HG02884 (cell line): ENCODE measurements at regions not wholly inside any gene's neighbourhood (a gene's known extent, or its start where the extent isn't known, plus 50 kb on each side); places are given as distances from the start of the nearest gene placed in this dataset.

ENCODE experiments used
- ATAC-seq: cut with Tn5 transposase; IDR thresholded peaks from one replicate; pipeline ENCODE4 v1.9.1; 2021; ENCODE audit warnings: mild to moderate bottlenecking, moderate library complexity; ENCODE audit not compliant: unreplicated experiment

DNA sequence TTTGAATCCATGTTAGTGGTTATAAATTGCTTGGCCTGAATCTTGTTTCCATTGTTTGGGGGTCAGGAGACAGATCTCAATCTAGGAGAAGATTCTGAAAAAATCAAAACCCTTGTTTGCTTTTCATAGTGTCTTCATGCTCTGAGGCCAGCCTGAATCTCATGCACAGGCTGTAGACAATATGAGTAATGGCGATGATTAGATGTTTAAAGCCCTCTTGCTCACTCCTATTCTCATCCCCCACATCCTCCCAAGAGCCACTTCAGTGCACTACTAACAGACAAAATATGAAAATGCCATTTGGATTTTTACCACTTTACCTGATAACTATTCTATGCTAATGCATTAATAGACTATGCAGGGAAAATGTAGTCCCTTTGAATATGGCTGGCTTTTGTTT, 129.4 kb downstream of the NUDT12 start:
- no peak for ATAC-seq

- no peak for ATAC-seq
These were observed 133.7 kb downstream of the NUDT12 start for GRCh38 chr5:103428923-103429322.

DNA sequence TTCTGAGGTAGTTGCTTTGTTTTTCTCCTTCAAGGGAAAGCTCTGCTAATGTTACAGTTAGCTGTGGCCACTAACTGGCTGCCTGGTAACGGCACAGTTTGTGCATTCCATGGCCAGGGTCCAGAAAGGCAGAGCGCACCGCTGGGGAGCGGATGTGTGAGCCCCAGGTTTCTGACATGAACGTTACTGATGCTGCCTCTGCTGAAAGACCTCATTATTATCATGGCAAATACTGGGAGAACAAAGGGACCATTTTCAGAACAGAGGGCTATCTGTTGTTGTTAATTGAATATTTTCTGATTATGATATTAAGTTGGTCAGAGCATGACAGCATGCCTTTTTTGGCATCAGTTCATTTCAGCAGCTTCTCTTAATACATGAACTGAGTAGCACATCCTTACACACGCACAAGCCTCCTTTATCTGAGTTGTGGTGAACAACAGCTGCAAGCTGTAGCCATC, 134.1 kb downstream of the NUDT12 start:
- ATAC-seq = no peak

DNA sequence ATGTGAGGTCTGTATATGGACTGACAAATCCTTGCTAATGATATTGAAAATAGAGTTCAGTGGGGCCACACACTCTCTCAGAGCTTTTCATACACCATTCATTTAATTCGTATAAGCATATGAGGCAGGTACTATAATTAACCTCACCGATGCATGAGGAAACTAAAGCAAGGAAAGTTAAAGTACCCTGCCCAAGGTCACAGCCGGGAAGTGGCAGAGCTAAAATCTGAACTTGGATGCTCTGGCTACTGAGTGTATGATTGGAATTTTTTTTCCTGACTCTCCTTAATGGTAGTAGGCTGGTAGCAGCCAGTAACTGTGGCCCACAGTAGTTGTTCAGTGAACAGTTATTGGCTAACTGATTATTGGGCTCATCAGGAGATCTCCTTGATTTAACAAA, 135.3 kb downstream of the NUDT12 start:
- ATAC-seq = no peak

DNA sequence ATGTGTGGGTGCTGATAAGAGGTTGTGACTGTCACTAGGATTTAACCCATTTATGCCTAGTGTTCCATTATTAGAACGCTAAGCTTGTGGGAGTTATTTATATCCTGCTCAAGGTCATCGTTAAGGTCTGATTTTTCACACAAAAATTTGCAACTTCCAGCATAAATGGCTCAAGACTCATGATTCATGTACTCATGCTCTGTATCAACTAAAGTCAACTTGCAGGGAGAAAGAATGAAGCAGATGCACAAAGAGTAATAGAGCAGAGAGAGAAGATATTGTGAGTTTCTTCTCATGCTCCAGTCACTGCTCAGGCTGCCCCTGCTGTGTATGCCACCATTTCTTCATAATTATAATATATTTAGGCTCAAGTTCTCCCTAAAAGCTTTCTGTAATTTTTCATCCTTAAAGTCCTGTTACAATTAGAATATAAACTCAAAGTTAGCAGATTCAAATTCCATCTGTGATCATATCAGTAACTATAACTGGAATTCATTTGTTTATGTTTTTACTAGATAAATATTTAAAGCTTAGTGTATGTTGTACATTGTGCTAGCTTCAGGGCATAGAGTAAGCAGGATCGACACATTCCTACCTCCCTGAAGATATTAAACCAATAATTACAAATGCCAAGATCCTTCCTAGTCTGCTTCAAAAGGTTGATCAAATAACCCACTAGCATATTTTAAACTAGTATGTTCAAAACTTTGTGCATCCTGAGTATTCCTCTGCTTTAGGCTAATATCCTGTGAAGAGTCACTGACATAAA, 136.7 kb downstream of the NUDT12 start:
- no peak for ATAC-seq

- ATAC-seq = peak; percentile 74
These were observed 138.0 kb downstream of the NUDT12 start for GRCh38 chr5:103424453-103425205.

DNA sequence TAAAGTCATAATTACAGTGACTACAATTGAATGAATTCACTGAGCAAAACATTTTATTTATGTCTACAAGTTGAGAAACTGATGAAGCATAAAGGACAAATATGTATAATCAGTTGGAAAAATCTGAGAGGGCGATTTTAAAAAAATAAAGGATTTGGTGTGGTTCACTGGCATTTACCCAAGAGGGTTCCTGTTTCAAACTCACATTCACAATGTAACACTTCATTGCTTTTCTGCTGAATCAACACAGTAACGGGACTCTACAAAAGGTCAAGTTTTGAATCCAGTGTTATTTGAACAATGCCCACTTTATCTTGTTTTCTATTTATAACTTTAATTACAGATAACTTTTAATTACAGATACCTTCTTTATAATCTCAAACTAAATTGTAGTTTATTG, 138.6 kb downstream of the NUDT12 start:
- peak; percentile 32 for ATAC-seq

DNA sequence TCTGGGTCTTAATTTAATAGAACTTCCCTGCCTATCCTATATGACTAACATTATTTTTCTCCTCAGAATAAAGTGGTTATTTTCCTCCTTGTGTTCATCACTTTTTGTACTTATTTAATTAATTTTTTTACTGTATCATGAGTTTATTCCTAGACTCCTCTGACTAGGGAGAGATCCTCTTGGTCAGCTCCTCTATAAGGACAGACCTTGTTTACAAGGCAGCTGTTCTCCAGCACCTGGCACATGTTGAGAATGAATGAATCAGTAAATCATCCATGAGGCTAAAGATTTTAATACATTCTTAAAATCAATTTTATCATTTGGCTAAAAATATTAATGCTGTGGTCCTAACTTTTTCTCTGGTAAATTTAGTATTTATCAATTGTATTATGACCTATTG, 139.8 kb downstream of the NUDT12 start:
- no peak for ATAC-seq

DNA sequence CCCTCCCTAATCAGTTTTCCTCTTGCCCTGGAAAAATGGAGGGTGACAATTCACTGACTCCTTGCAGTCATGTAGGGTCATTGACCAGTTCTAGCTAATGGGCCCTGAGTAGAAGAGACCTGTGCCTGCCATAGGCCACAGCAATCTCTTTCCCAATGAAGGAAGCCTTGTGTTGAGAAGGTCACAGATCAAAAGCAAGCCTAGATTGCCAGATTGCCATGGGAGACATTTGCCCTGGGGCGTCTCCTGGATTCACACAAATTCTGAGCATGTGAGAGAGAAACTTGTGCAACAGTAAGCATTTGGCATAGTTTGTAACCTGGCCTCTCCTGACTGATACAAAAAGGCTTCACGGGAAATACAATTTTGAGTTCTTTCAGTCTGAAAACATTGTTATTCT, 148.0 kb downstream of the NUDT12 start:
- ATAC-seq = no peak

- ATAC-seq = no peak
These were observed 150.9 kb downstream of the NUDT12 start for GRCh38 chr5:103411711-103412110.

GRCh38 chr5:103410172-103410571, 151.6 kb downstream of the MACIR start:
- ATAC-seq = peak; percentile 96

DNA sequence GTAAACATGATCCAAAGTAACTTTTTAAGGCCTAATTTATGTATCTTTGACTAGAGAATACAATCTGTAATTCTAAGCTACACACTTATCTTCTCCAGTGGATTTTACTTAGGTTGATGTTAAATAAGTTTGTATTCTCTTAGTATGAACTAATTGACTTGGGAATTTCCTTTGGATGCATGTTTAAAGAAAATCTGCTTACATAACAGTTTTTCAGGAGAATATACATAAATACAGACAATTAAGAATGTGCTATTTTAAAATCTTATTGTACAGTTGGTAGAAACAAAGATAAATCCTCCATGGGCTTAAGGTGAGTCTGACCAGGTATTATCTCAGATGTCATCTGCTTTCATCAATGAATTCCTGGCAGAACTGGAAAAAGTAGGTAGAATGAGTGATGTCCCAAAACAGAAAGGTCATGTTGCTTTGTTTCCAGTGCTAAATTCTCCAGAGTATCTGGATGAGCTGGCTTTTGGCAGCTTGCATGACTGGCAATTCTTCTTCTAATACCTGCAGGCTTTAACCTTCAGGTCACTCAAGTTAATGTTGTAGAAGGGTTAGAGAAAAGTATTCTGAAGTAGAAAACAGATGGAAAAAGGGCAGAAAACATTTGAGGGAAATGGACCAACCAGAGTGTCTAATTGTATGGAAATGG, 150.6 kb downstream of the MACIR start:
- no peak for ATAC-seq

- ATAC-seq = no peak
These were observed 149.8 kb downstream of the MACIR start for GRCh38 chr5:103408408-103408807.

- no peak for ATAC-seq
These were observed 148.8 kb downstream of the MACIR start for GRCh38 chr5:103407402-103407801.

DNA sequence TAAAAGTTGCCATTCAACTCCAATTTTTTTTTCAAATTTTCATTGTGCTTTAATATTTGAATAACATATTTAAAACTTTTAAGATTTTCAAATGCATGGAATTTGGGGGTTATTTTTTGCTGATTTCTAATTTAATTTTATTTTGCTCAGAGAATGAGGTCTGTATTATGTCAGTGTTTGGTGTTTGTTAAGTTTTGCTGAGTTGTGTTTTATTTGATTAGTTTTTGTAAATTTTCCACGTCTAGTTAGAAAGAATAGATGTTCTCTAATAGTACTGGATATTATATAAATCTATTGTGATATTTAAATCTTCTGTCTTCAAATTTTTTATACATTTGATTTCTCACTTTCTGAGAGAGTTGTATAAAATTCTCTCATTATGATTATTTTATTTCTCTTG, 145.9 kb downstream of the MACIR start:
- ATAC-seq = no peak

- no peak for ATAC-seq
These were observed 144.3 kb downstream of the MACIR start for GRCh38 chr5:103402851-103403250.

GRCh38 chr5:103397739-103398581, 139.4 kb downstream of the MACIR start:
- ATAC-seq = no peak

- ATAC-seq = no peak
These were observed 136.1 kb downstream of the MACIR start for GRCh38 chr5:103394676-103395075.

GRCh38 chr5:103393101-103393754, 134.7 kb downstream of the MACIR start:
- ATAC-seq = no peak

GRCh38 chr5:103391659-103392058, 133.1 kb downstream of the MACIR start:
- ATAC-seq = no peak
